A549 (cell line): ENCODE measurements at regions not wholly inside any gene's neighbourhood (a gene's known extent, or its start where the extent isn't known, plus 50 kb on each side); places are given as distances from the start of the nearest gene placed in this dataset.
"Not testable (repeated sequence)": the region's sequence is repeated elsewhere in the genome, so short reads cannot be mapped to it uniquely, and the experiment has no call there.

Source experiments
- BCL3 ChIP-seq: fragments of >200 bp; sonication (Bioruptor Twin); formaldehyde crosslinking; IDR thresholded peaks from 3 replicates; pipeline ENCODE4 v1.6.1; 2016
- BHLHE40 ChIP-seq: IDR thresholded peaks from 2 replicates; pipeline ENCODE4 v1.6.1; 2012; ENCODE audit warnings: low read depth, low read length, inconsistent platforms
- HOXA7 ChIP-seq: fragments of 250-450 bp; sonication (Bioruptor Pico); IDR thresholded peaks from 2 replicates; pipeline ENCODE4 v1.5.0; 2020; ENCODE audit warnings: mild to moderate bottlenecking, moderate library complexity
- MYC ChIP-seq: IDR thresholded peaks from 2 replicates; pipeline ENCODE4 v1.6.1; 2012; ENCODE audit warnings: mild to moderate bottlenecking, inconsistent platforms, low read length, improper control_type of control experiment, borderline replicate concordance
- NR3C1 ChIP-seq: fragments of >200 bp; sonication (Bioruptor Twin); formaldehyde crosslinking; IDR thresholded peaks from 3 replicates; pipeline ENCODE4 v1.6.1; 2017
- POLR2A ChIP-seq: IDR thresholded peaks from 2 replicates; pipeline ENCODE4 v1.6.1; 2012; ENCODE audit warnings: mild to moderate bottlenecking, low read length
- REST ChIP-seq: fragments of 200-600 bp; sonication (generic); IDR thresholded peaks from 2 replicates; pipeline ENCODE4 v1.6.1; 2016; ENCODE audit warnings: antibody characterized with exemption, mild to moderate bottlenecking, moderate library complexity
- RFX5 ChIP-seq: fragments of 450-650 bp; IDR thresholded peaks from 2 replicates; pipeline ENCODE4 v1.7.1; 2014; ENCODE audit warnings: antibody characterized with exemption, mild to moderate bottlenecking, moderate library complexity
- TF ChIP-seq, protein P1 (sequence below): fragments of >200 bp; sonication (Bioruptor Twin); formaldehyde crosslinking; IDR thresholded peaks from 3 replicates; pipeline ENCODE4 v1.5.1; 2016
- TF ChIP-seq, protein P2 (sequence below): IDR thresholded peaks from 2 replicates; pipeline ENCODE4 v1.6.1; 2012

GRCh38 chr13:30548046-30548445 lies 69.7 kb upstream of the USPL1 start:
- TF ChIP-seq, protein P1, sequence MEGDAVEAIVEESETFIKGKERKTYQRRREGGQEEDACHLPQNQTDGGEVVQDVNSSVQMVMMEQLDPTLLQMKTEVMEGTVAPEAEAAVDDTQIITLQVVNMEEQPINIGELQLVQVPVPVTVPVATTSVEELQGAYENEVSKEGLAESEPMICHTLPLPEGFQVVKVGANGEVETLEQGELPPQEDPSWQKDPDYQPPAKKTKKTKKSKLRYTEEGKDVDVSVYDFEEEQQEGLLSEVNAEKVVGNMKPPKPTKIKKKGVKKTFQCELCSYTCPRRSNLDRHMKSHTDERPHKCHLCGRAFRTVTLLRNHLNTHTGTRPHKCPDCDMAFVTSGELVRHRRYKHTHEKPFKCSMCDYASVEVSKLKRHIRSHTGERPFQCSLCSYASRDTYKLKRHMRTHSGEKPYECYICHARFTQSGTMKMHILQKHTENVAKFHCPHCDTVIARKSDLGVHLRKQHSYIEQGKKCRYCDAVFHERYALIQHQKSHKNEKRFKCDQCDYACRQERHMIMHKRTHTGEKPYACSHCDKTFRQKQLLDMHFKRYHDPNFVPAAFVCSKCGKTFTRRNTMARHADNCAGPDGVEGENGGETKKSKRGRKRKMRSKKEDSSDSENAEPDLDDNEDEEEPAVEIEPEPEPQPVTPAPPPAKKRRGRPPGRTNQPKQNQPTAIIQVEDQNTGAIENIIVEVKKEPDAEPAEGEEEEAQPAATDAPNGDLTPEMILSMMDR = not testable (repeated sequence)
- TF ChIP-seq BCL3; RFX5; HOXA7 (CRISPR knock-in tag); REST; MYC; POLR2A; BHLHE40; NR3C1: not testable (repeated sequence)
- TF ChIP-seq, protein P2, sequence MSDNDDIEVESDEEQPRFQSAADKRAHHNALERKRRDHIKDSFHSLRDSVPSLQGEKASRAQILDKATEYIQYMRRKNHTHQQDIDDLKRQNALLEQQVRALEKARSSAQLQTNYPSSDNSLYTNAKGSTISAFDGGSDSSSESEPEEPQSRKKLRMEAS = not testable (repeated sequence)
